Body of pancreas (tissue), 4 donors: ENCODE measurements at regions not wholly inside any gene's neighbourhood (a gene's known extent, or its start where the extent isn't known, plus 50 kb on each side); places are given as distances from the start of the nearest gene placed in this dataset.

Source experiments
- CTCF ChIP-seq, 7 experiments: fragments of 450-650 bp in 4 of 7; fragments of 200-600 bp in 3 of 7; sonication (generic) in 3 of 7; IDR thresholded peaks; one replicate each; pipeline ENCODE4 v1.5.1; 2016 to 2019; ENCODE audit warnings: antibody characterized with exemption in 7 of 7
- POLR2A ChIP-seq, 3 donors: fragments of 450-650 bp; IDR thresholded peaks; one replicate each; pipeline ENCODE4 v1.6.1; 2016; ENCODE audit warnings: antibody characterized with exemption in 3 of 3, mild to moderate bottlenecking in 2 of 3

GRCh38 chr20:50287512-50287911 is 96.9 kb downstream of the CEBPB start:
- TF ChIP-seq CTCF (IDR thresholded peaks at IDR 0.05) (no peak), POLR2A (IDR thresholded peaks at IDR 0.05) (no peak)
